ENCODE measurements at regions not wholly inside any gene's neighbourhood (a gene's known extent, or its start where the extent isn't known, plus 50 kb on each side); places are given as distances from the start of the nearest gene placed in this dataset.

DNA sequence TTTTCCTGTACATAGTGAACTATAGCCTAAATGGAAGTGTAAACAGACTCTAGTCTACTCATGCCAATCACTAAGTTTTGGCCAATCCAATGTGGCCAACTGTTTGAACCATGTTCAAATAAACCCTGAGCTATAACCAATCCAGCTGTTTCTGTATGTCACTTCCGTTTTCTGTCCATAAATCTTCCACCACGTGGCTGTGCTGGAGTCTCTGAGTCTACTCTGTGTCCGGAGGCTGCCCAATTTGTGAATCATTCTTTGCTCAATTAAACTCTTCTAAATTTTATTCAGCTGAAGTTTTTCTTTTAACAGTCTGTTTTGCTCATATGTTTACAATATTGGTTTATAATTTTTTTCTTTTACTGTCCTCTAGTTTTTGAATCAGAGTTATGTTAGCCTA, 112.3 kb upstream of the BANK1 start:
- TF ChIP-seq, protein P1, sequence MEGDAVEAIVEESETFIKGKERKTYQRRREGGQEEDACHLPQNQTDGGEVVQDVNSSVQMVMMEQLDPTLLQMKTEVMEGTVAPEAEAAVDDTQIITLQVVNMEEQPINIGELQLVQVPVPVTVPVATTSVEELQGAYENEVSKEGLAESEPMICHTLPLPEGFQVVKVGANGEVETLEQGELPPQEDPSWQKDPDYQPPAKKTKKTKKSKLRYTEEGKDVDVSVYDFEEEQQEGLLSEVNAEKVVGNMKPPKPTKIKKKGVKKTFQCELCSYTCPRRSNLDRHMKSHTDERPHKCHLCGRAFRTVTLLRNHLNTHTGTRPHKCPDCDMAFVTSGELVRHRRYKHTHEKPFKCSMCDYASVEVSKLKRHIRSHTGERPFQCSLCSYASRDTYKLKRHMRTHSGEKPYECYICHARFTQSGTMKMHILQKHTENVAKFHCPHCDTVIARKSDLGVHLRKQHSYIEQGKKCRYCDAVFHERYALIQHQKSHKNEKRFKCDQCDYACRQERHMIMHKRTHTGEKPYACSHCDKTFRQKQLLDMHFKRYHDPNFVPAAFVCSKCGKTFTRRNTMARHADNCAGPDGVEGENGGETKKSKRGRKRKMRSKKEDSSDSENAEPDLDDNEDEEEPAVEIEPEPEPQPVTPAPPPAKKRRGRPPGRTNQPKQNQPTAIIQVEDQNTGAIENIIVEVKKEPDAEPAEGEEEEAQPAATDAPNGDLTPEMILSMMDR (IDR thresholded peaks at IDR 0.05), result no peak
- TF ChIP-seq POLR2A (IDR thresholded peaks at IDR 0.05), result no peak
- TF ChIP-seq EP300 (IDR thresholded peaks at IDR 0.05), result no peak

Data from gastroesophageal sphincter (tissue), 3 donors.